Upper lobe of left lung (tissue), 6 donors: ENCODE measurements at regions not wholly inside any gene's neighbourhood (a gene's known extent, or its start where the extent isn't known, plus 50 kb on each side); places are given as distances from the start of the nearest gene placed in this dataset.
A peak's percentile ranks its signal among the peaks of the same experiment; 100 is the strongest.

Source experiments
- ATAC-seq, 2 donors: fragments of 200-7000 bp; cut with Tn5 transposase; one replicate each; pipeline ENCODE4 v1.9.1; 2022; ENCODE audit warnings: mild to moderate bottlenecking in 2 of 2, moderate library complexity in 2 of 2; ENCODE audit not compliant: low FRiP score in 2 of 2
- DNase-seq, 2 donors: peaks; one replicate each; pipeline ENCODE4 v3.0.0-alpha.2; 2019 to 2020
- H3K27ac ChIP-seq, 4 donors: fragments of 200-600 bp; sonication (generic); one replicate each; pipeline ENCODE4 v1.5.1; 2016 to 2019
- H3K27me3 ChIP-seq, 4 donors: fragments of 200-600 bp; sonication (generic); one replicate each; pipeline ENCODE4 v1.5.1; 2017 to 2019
- H3K36me3 ChIP-seq, 4 donors: fragments of 200-600 bp; sonication (generic); one replicate each; pipeline ENCODE4 v1.5.1; 2016 to 2019
- H3K4me1 ChIP-seq, 4 donors: fragments of 200-600 bp; sonication (generic); one replicate each; pipeline ENCODE4 v1.5.1; 2018 to 2019
- H3K4me3 ChIP-seq, 4 donors: fragments of 200-600 bp; sonication (generic); one replicate each; pipeline ENCODE4 v1.5.1; 2017 to 2019; ENCODE audit warnings: mild to moderate bottlenecking in 2 of 4, moderate library complexity in 1 of 4
- H3K9me3 ChIP-seq, 4 donors: fragments of 200-600 bp; sonication (generic); one replicate each; pipeline ENCODE4 v1.5.1; 2018 to 2019
- CTCF ChIP-seq, 6 experiments: fragments of 450-650 bp in 4 of 6; fragments of 200-600 bp in 2 of 6; sonication (generic) in 2 of 6; IDR thresholded peaks; one replicate each; pipeline ENCODE4 v1.5.1; 2016 to 2019; ENCODE audit warnings: antibody characterized with exemption in 6 of 6
- EP300 ChIP-seq, 4 donors: sonication (generic); formaldehyde crosslinking; IDR thresholded peaks; one replicate each; pipeline ENCODE4 v1.5.1; 2017; ENCODE audit warnings: antibody characterized with exemption in 4 of 4, control low read depth in 2 of 4
- POLR2A ChIP-seq, 4 donors: fragments of 450-650 bp; IDR thresholded peaks; one replicate each; pipeline ENCODE4 v1.5.1; 2016 to 2017; ENCODE audit warnings: antibody characterized with exemption in 4 of 4, mild to moderate bottlenecking in 2 of 4
- POLR2AphosphoS5 ChIP-seq, 2 donors: sonication (generic); formaldehyde crosslinking; IDR thresholded peaks; one replicate each; pipeline ENCODE4 v1.5.1; 2017; ENCODE audit warnings: antibody characterized with exemption in 2 of 2
- WGBS, 2 donors: methylation state at CpG; one replicate each; pipeline ENCODE4 v1.1.5; 2017 to 2018; 5-methylcytosine and 5-hydroxymethylcytosine counted together
- donor health status: DM: no; HTN: no; CAD: no; lungs with moderate emphysema.
- donor health status: DM: no; HTN: yes; CAD: no; lungs with severe emphysema.

GRCh38 chr4:156227321-156227720 is 273.7 kb upstream of the CTSO start:
- Histone ChIP-seq H3K9me3 (no peaks in the 10 kb centered on the region), H3K4me1 (no peaks in the 10 kb centered on the region), H3K4me3 (no peak overlapping the region), H3K27ac (no peak overlapping the region), H3K36me3 (no peaks in the 10 kb centered on the region), H3K27me3 (no peaks in the 10 kb centered on the region)
- no peak for TF ChIP-seq EP300 (IDR thresholded peaks at IDR 0.05)
- no peak for TF ChIP-seq POLR2A (IDR thresholded peaks at IDR 0.05)
- no peak for TF ChIP-seq CTCF (IDR thresholded peaks at IDR 0.05)
- no peak for TF ChIP-seq POLR2AphosphoS5 (IDR thresholded peaks at IDR 0.05)
- ATAC-seq (no peak), DNase-seq (no peak)

- no peak overlapping the region for H3K4me3 ChIP-seq
- 55 to 57% methylated on average over 2 of the region's 2 CpGs for WGBS, 2 donors
- DNase-seq (no peak), ATAC-seq (no peak)
- no peaks in the 10 kb centered on the region for H3K4me1 ChIP-seq
- TF ChIP-seq POLR2AphosphoS5 (IDR thresholded peaks at IDR 0.05), result no peak
- no peaks in the 10 kb centered on the region for H3K9me3 ChIP-seq
- no peaks in the 10 kb centered on the region for H3K27me3 ChIP-seq
- no peaks in the 10 kb centered on the region for H3K36me3 ChIP-seq
- no peak overlapping the region for H3K27ac ChIP-seq
Observed at GRCh38 chr4:156223985-156224384, 270.3 kb upstream of the CTSO start.

- peaks cover 0 to 4% (median 0%) of the 10 kb centered on the region in 4 donors for H3K9me3 ChIP-seq
- H3K27me3 ChIP-seq, result no peaks in the 10 kb centered on the region
- H3K27ac ChIP-seq, result no peak overlapping the region
- ATAC-seq (no peak), DNase-seq (no peak)
- no peaks in the 10 kb centered on the region for H3K36me3 ChIP-seq
- TF ChIP-seq CTCF (IDR thresholded peaks at IDR 0.05) (no peak), EP300 (IDR thresholded peaks at IDR 0.05) (no peak), POLR2AphosphoS5 (IDR thresholded peaks at IDR 0.05) (no peak), POLR2A (IDR thresholded peaks at IDR 0.05) (no peak)
- no peak overlapping the region for H3K4me3 ChIP-seq
- H3K4me1 ChIP-seq, result no peaks in the 10 kb centered on the region
- WGBS, 2 donors, result 50 to 65% methylated on average over 1 of the region's 1 CpG
Observed at GRCh38 chr4:156217236-156217635, 263.6 kb upstream of the CTSO start.

- Histone ChIP-seq H3K27ac (no peak overlapping the region), H3K36me3 (no peaks in the 10 kb centered on the region), H3K27me3 (no peaks in the 10 kb centered on the region), H3K4me1 (no peaks in the 10 kb centered on the region), H3K9me3 (no peaks in the 10 kb centered on the region), H3K4me3 (no peak overlapping the region)
- DNase-seq (no peak), ATAC-seq (no peak)
- TF ChIP-seq CTCF (IDR thresholded peaks at IDR 0.05), result no peak
- no peak for TF ChIP-seq POLR2AphosphoS5 (IDR thresholded peaks at IDR 0.05)
- TF ChIP-seq POLR2A (IDR thresholded peaks at IDR 0.05), result no peak
Observed at GRCh38 chr4:156201050-156201449, 247.4 kb upstream of the CTSO start.

- H3K36me3 ChIP-seq, result no peaks in the 10 kb centered on the region
- H3K4me1 ChIP-seq, result no peaks in the 10 kb centered on the region
- no peaks in the 10 kb centered on the region for H3K27me3 ChIP-seq
- H3K27ac ChIP-seq, result no peak overlapping the region
- 90 to 93% methylated on average over 15 of the region's 15 CpGs for WGBS, 2 donors
- no peak overlapping the region for H3K4me3 ChIP-seq
- H3K9me3 ChIP-seq, result no peaks in the 10 kb centered on the region
- ATAC-seq (no peak), DNase-seq (peak in 1 of 2 donors; percentile 31)
- no peak for TF ChIP-seq POLR2A (IDR thresholded peaks at IDR 0.05)
- no peak for TF ChIP-seq POLR2AphosphoS5 (IDR thresholded peaks at IDR 0.05)
- TF ChIP-seq CTCF (IDR thresholded peaks at IDR 0.05), result no peak
- no peak for TF ChIP-seq EP300 (IDR thresholded peaks at IDR 0.05)
Observed at GRCh38 chr4:156198511-156198910, 244.8 kb upstream of the CTSO start.
